PFSK-1 (cell line): ENCODE measurements at regions not wholly inside any gene's neighbourhood (a gene's known extent, or its start where the extent isn't known, plus 50 kb on each side); places are given as distances from the start of the nearest gene placed in this dataset.

Source experiments
- FOXP2 ChIP-seq: optimal IDR thresholded peaks from 2 replicates; pipeline ENCODE3; 2011; ENCODE audit warnings: borderline replicate concordance, control low read depth, inconsistent platforms; ENCODE audit not compliant: insufficient read depth; ENCODE audit errors: extremely low read length, extremely low read depth
- POLR2AphosphoS5 ChIP-seq: IDR thresholded peaks from 2 replicates; pipeline ENCODE4 v1.6.1; 2012; ENCODE audit warnings: low read depth, mild to moderate bottlenecking, control low read depth, low read length, moderate library complexity
- SIN3A ChIP-seq: IDR thresholded peaks from 2 replicates; pipeline ENCODE4 v1.6.1; 2012; ENCODE audit warnings: mild to moderate bottlenecking, low read length, moderate library complexity, borderline replicate concordance; ENCODE audit not compliant: insufficient read depth
- TAF1 ChIP-seq: IDR thresholded peaks from 2 replicates; pipeline ENCODE4 v1.6.1; 2012; ENCODE audit warnings: low read length, control low read depth, borderline replicate concordance; ENCODE audit not compliant: insufficient read depth
- TF ChIP-seq, protein P1 (sequence below), 2 experiments: IDR thresholded peaks; 2 replicates each; pipeline versions ENCODE4 v1.6.1 to v1.8.0; 2011 to 2012; ENCODE audit warnings: low read depth in 2 of 2, low read length in 2 of 2, control low read depth in 1 of 2, inconsistent platforms in 1 of 2, mild to moderate bottlenecking in 1 of 2, moderate library complexity in 1 of 2; ENCODE audit not compliant: insufficient read depth in 1 of 2

DNA sequence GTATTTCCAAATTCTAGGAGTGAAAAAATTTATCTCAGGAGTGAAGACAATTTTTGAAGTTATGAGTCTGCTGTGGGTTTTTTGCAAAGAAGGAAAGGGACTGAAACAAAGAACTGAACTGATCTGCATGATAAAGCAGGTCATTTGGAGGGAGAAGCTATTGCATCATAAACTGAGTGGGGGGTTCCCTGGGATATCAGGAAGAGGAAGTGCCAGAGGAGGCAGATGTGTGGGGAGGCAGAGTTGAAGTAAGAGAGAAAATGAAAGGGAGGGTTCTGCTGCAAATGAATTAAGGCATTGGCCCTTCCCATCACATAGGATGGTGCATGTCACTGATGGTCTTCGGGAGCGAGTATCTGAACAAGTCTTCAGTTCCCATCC lies 379.2 kb downstream of the VPS13C start:
- TF ChIP-seq TAF1 (no peak), FOXP2 (no peak), POLR2AphosphoS5 (no peak), SIN3A (no peak)
- TF ChIP-seq, protein P1, sequence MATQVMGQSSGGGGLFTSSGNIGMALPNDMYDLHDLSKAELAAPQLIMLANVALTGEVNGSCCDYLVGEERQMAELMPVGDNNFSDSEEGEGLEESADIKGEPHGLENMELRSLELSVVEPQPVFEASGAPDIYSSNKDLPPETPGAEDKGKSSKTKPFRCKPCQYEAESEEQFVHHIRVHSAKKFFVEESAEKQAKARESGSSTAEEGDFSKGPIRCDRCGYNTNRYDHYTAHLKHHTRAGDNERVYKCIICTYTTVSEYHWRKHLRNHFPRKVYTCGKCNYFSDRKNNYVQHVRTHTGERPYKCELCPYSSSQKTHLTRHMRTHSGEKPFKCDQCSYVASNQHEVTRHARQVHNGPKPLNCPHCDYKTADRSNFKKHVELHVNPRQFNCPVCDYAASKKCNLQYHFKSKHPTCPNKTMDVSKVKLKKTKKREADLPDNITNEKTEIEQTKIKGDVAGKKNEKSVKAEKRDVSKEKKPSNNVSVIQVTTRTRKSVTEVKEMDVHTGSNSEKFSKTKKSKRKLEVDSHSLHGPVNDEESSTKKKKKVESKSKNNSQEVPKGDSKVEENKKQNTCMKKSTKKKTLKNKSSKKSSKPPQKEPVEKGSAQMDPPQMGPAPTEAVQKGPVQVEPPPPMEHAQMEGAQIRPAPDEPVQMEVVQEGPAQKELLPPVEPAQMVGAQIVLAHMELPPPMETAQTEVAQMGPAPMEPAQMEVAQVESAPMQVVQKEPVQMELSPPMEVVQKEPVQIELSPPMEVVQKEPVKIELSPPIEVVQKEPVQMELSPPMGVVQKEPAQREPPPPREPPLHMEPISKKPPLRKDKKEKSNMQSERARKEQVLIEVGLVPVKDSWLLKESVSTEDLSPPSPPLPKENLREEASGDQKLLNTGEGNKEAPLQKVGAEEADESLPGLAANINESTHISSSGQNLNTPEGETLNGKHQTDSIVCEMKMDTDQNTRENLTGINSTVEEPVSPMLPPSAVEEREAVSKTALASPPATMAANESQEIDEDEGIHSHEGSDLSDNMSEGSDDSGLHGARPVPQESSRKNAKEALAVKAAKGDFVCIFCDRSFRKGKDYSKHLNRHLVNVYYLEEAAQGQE (IDR thresholded peaks at IDR 0.05; ENCODE audit: insufficient read depth in 1 of 2, low read depth in 2 of 2, low read length in 2 of 2): no peak

- no peak for TF ChIP-seq TAF1
- TF ChIP-seq FOXP2: no peak
- TF ChIP-seq POLR2AphosphoS5: no peak
- no peak for TF ChIP-seq SIN3A
- TF ChIP-seq, protein P1 (IDR thresholded peaks at IDR 0.05; ENCODE audit: insufficient read depth in 1 of 2, low read depth in 2 of 2, low read length in 2 of 2): no peak
Observed at GRCh38 chr15:61680260-61681037, 379.8 kb downstream of the VPS13C start.

DNA sequence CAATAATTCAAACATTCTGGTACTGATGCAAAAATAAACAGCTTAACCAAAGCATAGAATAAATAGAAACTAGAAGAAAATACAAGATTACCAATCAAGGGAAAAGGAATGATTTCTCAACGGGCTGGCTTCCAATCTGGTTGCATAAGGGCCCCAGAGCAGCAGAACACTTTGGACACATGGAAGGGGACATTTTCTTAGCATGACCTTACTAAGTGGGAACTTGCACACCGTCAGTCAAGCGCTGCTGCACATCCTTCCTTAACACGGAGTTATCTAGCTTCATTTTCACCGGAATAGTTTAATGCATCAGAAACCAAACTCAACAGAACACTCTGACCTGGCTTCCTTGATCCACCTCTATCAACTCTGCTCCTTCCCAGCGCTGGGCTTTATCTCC lies 388.5 kb downstream of the VPS13C start:
- TF ChIP-seq POLR2AphosphoS5: no peak
- TF ChIP-seq, protein P1 (IDR thresholded peaks at IDR 0.05; ENCODE audit: insufficient read depth in 1 of 2, low read depth in 2 of 2, low read length in 2 of 2): no peak
- TF ChIP-seq TAF1: no peak
- no peak for TF ChIP-seq FOXP2
- TF ChIP-seq SIN3A: no peak

- TF ChIP-seq, protein P1 (IDR thresholded peaks at IDR 0.05; ENCODE audit: insufficient read depth in 1 of 2, low read depth in 2 of 2, low read length in 2 of 2): no peak
- TF ChIP-seq TAF1 (no peak), POLR2AphosphoS5 (no peak), SIN3A (no peak)
Observed at GRCh38 chr15:61668444-61668843, 391.8 kb downstream of the VPS13C start.
